ENCODE measurements at regions not wholly inside any gene's neighbourhood (a gene's known extent, or its start where the extent isn't known, plus 50 kb on each side); places are given as distances from the start of the nearest gene placed in this dataset.
A peak's percentile ranks its signal among the peaks of the same experiment; 100 is the strongest.

- Histone ChIP-seq H3K9me3 (ENCODE audit: control extremely low read depth in 1 of 5, control insufficient read depth in 4 of 5, insufficient read depth in 2 of 5, low read depth in 1 of 5, low read length in 4 of 5) (no peaks in the 10 kb centered on the region), H3K27ac (ENCODE audit: insufficient read depth in 1 of 2, low read depth in 1 of 2, low read length in 2 of 2, poor library complexity in 1 of 2, severe bottlenecking in 2 of 2) (no peak overlapping the region), H3K27me3 (replicated peaks in 2 of 5; ENCODE audit: control insufficient read depth in 4 of 5, insufficient read depth in 5 of 5, low read length in 4 of 5) (no peaks in the 10 kb centered on the region), H3K36me3 (ENCODE audit: control insufficient read depth in 4 of 4, insufficient read depth in 4 of 4, low read length in 3 of 4) (no peaks in the 10 kb centered on the region), H3K4me3 (ENCODE audit: control insufficient read depth in 1 of 7, extremely low read depth in 1 of 7, insufficient read depth in 4 of 7, low read depth in 2 of 7, low read length in 6 of 7) (no peak overlapping the region), H3K4me1 (ENCODE audit: control extremely low read depth in 1 of 4, control insufficient read depth in 4 of 4, insufficient read depth in 4 of 4, low read length in 3 of 4) (peaks cover 24 to 48% (median 27%) of the 10 kb centered on the region in 4 experiments)
- ChIA-PET CTCF (interaction anchor here (0.7 to 3.4 kb wide), 10 partner anchors 12 to 180 kb away, joined by 3 to 13 read pairs (median 4); no protein-coding TSS in a partner anchor), POLR2A (no interaction called here)
- 100% methylated on average over 1 of the region's 1 CpG for WGBS (ENCODE audit: insufficient coverage)
- no peak for DNase-seq
These were observed 84.2 kb upstream of the DPH5 start for GRCh38 chr1:101109791-101110190.

GRCh38 chr1:101108111-101108500 is 82.5 kb upstream of the DPH5 start:
- CTCF ChIA-PET, result interaction anchor here (1.0 to 3.4 kb wide), 3 partner anchors 19 to 131 kb away, joined by 3 to 13 read pairs (median 4); no protein-coding TSS in a partner anchor
- peaks cover 24 to 48% (median 27%) of the 10 kb centered on the region in 4 experiments for H3K4me1 ChIP-seq (ENCODE audit: control extremely low read depth in 1 of 4, control insufficient read depth in 4 of 4, insufficient read depth in 4 of 4, low read length in 3 of 4)

GRCh38 chr1:101107496-101108110 is 82.0 kb upstream of the DPH5 start:
- Histone ChIP-seq H3K9me3 (ENCODE audit: control extremely low read depth in 1 of 5, control insufficient read depth in 4 of 5, insufficient read depth in 2 of 5, low read depth in 1 of 5, low read length in 4 of 5) (no peaks in the 10 kb centered on the region), H3K27me3 (replicated peaks in 2 of 5; ENCODE audit: control insufficient read depth in 4 of 5, insufficient read depth in 5 of 5, low read length in 4 of 5) (no peaks in the 10 kb centered on the region), H3K36me3 (ENCODE audit: control insufficient read depth in 4 of 4, insufficient read depth in 4 of 4, low read length in 3 of 4) (no peaks in the 10 kb centered on the region), H3K4me1 (ENCODE audit: control extremely low read depth in 1 of 4, control insufficient read depth in 4 of 4, insufficient read depth in 4 of 4, low read length in 3 of 4) (peaks cover 20 to 43% (median 24%) of the 10 kb centered on the region in 4 experiments), H3K27ac (ENCODE audit: insufficient read depth in 1 of 2, low read depth in 1 of 2, low read length in 2 of 2, poor library complexity in 1 of 2, severe bottlenecking in 2 of 2) (no peak overlapping the region), H3K4me3 (ENCODE audit: control insufficient read depth in 1 of 7, extremely low read depth in 1 of 7, insufficient read depth in 4 of 7, low read depth in 2 of 7, low read length in 6 of 7) (no peak overlapping the region)
- ChIA-PET CTCF (interaction anchor here (1.0 to 1.7 kb wide), 3 partner anchors 18 to 21 kb away, joined by 3 to 4 read pairs (median 3); no protein-coding TSS in a partner anchor), POLR2A (interaction anchor here (1.0 kb wide), 1 partner anchor 29 kb away, joined by 3 read pairs; no protein-coding TSS in a partner anchor)
- peak; percentile 44 to 93 (median 82) for DNase-seq
- 0% methylated on average over 1 of the region's 2 CpGs for WGBS (ENCODE audit: insufficient coverage)

More at GRCh38 chr1:101108111-101108500, 82.5 kb upstream of the DPH5 start:
- peak in 2 of 3 donors; percentile 51 to 70 for DNase-seq
- no peaks in the 10 kb centered on the region for H3K9me3 ChIP-seq (ENCODE audit: control extremely low read depth in 1 of 5, control insufficient read depth in 4 of 5, insufficient read depth in 2 of 5, low read depth in 1 of 5, low read length in 4 of 5)
- no peaks in the 10 kb centered on the region for H3K36me3 ChIP-seq (ENCODE audit: control insufficient read depth in 4 of 4, insufficient read depth in 4 of 4, low read length in 3 of 4)
- H3K27me3 ChIP-seq (replicated peaks in 2 of 5; ENCODE audit: control insufficient read depth in 4 of 5, insufficient read depth in 5 of 5, low read length in 4 of 5), result no peaks in the 10 kb centered on the region
- no peak overlapping the region for H3K4me3 ChIP-seq (ENCODE audit: control insufficient read depth in 1 of 7, extremely low read depth in 1 of 7, insufficient read depth in 4 of 7, low read depth in 2 of 7, low read length in 6 of 7)
- WGBS (ENCODE audit: insufficient coverage), result 100% methylated on average over 2 of the region's 3 CpGs
- POLR2A ChIA-PET, result interaction anchor here (1.0 kb wide), 1 partner anchor 29 kb away, joined by 3 read pairs; no protein-coding TSS in a partner anchor
- no peak overlapping the region for H3K27ac ChIP-seq (ENCODE audit: insufficient read depth in 1 of 2, low read depth in 1 of 2, low read length in 2 of 2, poor library complexity in 1 of 2, severe bottlenecking in 2 of 2)

- Histone ChIP-seq H3K27ac (ENCODE audit: insufficient read depth in 1 of 2, low read depth in 1 of 2, low read length in 2 of 2, poor library complexity in 1 of 2, severe bottlenecking in 2 of 2) (no peak overlapping the region), H3K4me3 (ENCODE audit: control insufficient read depth in 1 of 7, extremely low read depth in 1 of 7, insufficient read depth in 4 of 7, low read depth in 2 of 7, low read length in 6 of 7) (no peak overlapping the region), H3K9me3 (ENCODE audit: control extremely low read depth in 1 of 5, control insufficient read depth in 4 of 5, insufficient read depth in 2 of 5, low read depth in 1 of 5, low read length in 4 of 5) (no peaks in the 10 kb centered on the region), H3K36me3 (ENCODE audit: control insufficient read depth in 4 of 4, insufficient read depth in 4 of 4, low read length in 3 of 4) (no peaks in the 10 kb centered on the region), H3K4me1 (ENCODE audit: control extremely low read depth in 1 of 4, control insufficient read depth in 4 of 4, insufficient read depth in 4 of 4, low read length in 3 of 4) (peaks cover 7 to 30% (median 13%) of the 10 kb centered on the region in 4 experiments), H3K27me3 (replicated peaks in 2 of 5; ENCODE audit: control insufficient read depth in 4 of 5, insufficient read depth in 5 of 5, low read length in 4 of 5) (no peaks in the 10 kb centered on the region)
- ChIA-PET CTCF (interaction anchor here (1.3 to 2.4 kb wide), 2 partner anchors 26 to 42 kb away, joined by 3 to 6 read pairs; no protein-coding TSS in a partner anchor), POLR2A (no interaction called here)
- no peak for DNase-seq
- no CpG with 5 or more reads among the region's 2 CpGs for WGBS (ENCODE audit: insufficient coverage)
These were observed 80.3 kb upstream of the DPH5 start for GRCh38 chr1:101105877-101106276.

GRCh38 chr1:101102426-101103156 is 77.0 kb upstream of the DPH5 start:
- Histone ChIP-seq H3K27me3 (replicated peaks in 2 of 5; ENCODE audit: control insufficient read depth in 4 of 5, insufficient read depth in 5 of 5, low read length in 4 of 5) (no peaks in the 10 kb centered on the region), H3K9me3 (ENCODE audit: control extremely low read depth in 1 of 5, control insufficient read depth in 4 of 5, insufficient read depth in 2 of 5, low read depth in 1 of 5, low read length in 4 of 5) (peaks cover 0 to 8% (median 2%) of the 10 kb centered on the region in 5 experiments), H3K4me1 (ENCODE audit: control extremely low read depth in 1 of 4, control insufficient read depth in 4 of 4, insufficient read depth in 4 of 4, low read length in 3 of 4) (peaks cover 0 to 11% (median 6%) of the 10 kb centered on the region in 4 experiments), H3K4me3 (ENCODE audit: control insufficient read depth in 1 of 7, extremely low read depth in 1 of 7, insufficient read depth in 4 of 7, low read depth in 2 of 7, low read length in 6 of 7) (no peak overlapping the region), H3K27ac (ENCODE audit: insufficient read depth in 1 of 2, low read depth in 1 of 2, low read length in 2 of 2, poor library complexity in 1 of 2, severe bottlenecking in 2 of 2) (no peak overlapping the region), H3K36me3 (ENCODE audit: control insufficient read depth in 4 of 4, insufficient read depth in 4 of 4, low read length in 3 of 4) (no peaks in the 10 kb centered on the region)
- ChIA-PET CTCF (interaction anchor here (0.9 to 1.7 kb wide), 4 partner anchors 10 to 58 kb away, joined by 3 to 6 read pairs (median 4); no protein-coding TSS in a partner anchor), POLR2A (no interaction called here)
- WGBS (ENCODE audit: insufficient coverage), result no CpG with 5 or more reads among the region's 2 CpGs
- DNase-seq, result no peak

GRCh38 chr1:101101360-101101759 is 75.8 kb upstream of the DPH5 start:
- H3K27ac ChIP-seq (ENCODE audit: insufficient read depth in 1 of 2, low read depth in 1 of 2, low read length in 2 of 2, poor library complexity in 1 of 2, severe bottlenecking in 2 of 2), result no peak overlapping the region
- CTCF ChIA-PET, result interaction anchor here (1.0 to 1.5 kb wide), 2 partner anchors 9 to 28 kb away, joined by 3 to 6 read pairs; no protein-coding TSS in a partner anchor
- no peak overlapping the region for H3K4me3 ChIP-seq (ENCODE audit: control insufficient read depth in 1 of 7, extremely low read depth in 1 of 7, insufficient read depth in 4 of 7, low read depth in 2 of 7, low read length in 6 of 7)
- no peaks in the 10 kb centered on the region for H3K27me3 ChIP-seq (replicated peaks in 2 of 5; ENCODE audit: control insufficient read depth in 4 of 5, insufficient read depth in 5 of 5, low read length in 4 of 5)
- no peak for DNase-seq
- no peaks in the 10 kb centered on the region for H3K36me3 ChIP-seq (ENCODE audit: control insufficient read depth in 4 of 4, insufficient read depth in 4 of 4, low read length in 3 of 4)
- POLR2A ChIA-PET, result no interaction called here
- peaks cover 0 to 8% (median 3%) of the 10 kb centered on the region in 4 experiments for H3K4me1 ChIP-seq (ENCODE audit: control extremely low read depth in 1 of 4, control insufficient read depth in 4 of 4, insufficient read depth in 4 of 4, low read length in 3 of 4)
- H3K9me3 ChIP-seq (ENCODE audit: control extremely low read depth in 1 of 5, control insufficient read depth in 4 of 5, insufficient read depth in 2 of 5, low read depth in 1 of 5, low read length in 4 of 5), result peaks cover 0 to 8% (median 2%) of the 10 kb centered on the region in 5 experiments
- whole genome bisulfite sequencing (ENCODE audit: insufficient coverage), result no CpG with 5 or more reads among the region's 2 CpGs
